K562 (cell line): ENCODE measurements at regions not wholly inside any gene's neighbourhood (a gene's known extent, or its start where the extent isn't known, plus 50 kb on each side); places are given as distances from the start of the nearest gene placed in this dataset.

ENCODE experiments used
- KDM2B ChIP-seq: fragments of 250-450 bp; sonication (Bioruptor Pico); IDR thresholded peaks from 2 replicates; pipeline ENCODE4 v1.8.0; 2021; ENCODE audit warnings: mild to moderate bottlenecking, moderate library complexity
- NCOA2 ChIP-seq, 2 experiments: fragments of 450-650 bp; IDR thresholded peaks; 2 replicates each; pipeline ENCODE4 v1.6.1; 2018; ENCODE audit warnings: mild to moderate bottlenecking in 2 of 2, moderate library complexity in 1 of 2; ENCODE audit not compliant: partially characterized antibody in 2 of 2
- TAF7 ChIP-seq: fragments of 450-650 bp; IDR thresholded peaks from 2 replicates; pipeline ENCODE4 v1.6.1; 2016; ENCODE audit warnings: missing genetic modification characterization, missing compliant biosample characterization
- TARDBP ChIP-seq: fragments of 450-650 bp; IDR thresholded peaks from 2 replicates; pipeline ENCODE4 v1.6.1; 2016
- ZNF444 ChIP-seq: fragments of 250-450 bp; sonication (Bioruptor Pico); IDR thresholded peaks from 2 replicates; pipeline ENCODE4 v1.4.0; 2020; ENCODE audit warnings: mild to moderate bottlenecking, moderate library complexity
- ZNF699 ChIP-seq: fragments of 250-450 bp; sonication (Bioruptor Pico); IDR thresholded peaks from 2 replicates; pipeline ENCODE4 v1.8.0; 2021; ENCODE audit warnings: mild to moderate bottlenecking, moderate library complexity; ENCODE audit not compliant: insufficient replicate concordance
- TF ChIP-seq, protein P1 (sequence below): fragments of 450-650 bp; IDR thresholded peaks from 2 replicates; pipeline ENCODE4 v1.6.1; 2017; ENCODE audit warnings: antibody characterized with exemption, mild to moderate bottlenecking
- TF ChIP-seq, protein P2 (sequence below): IDR thresholded peaks from 2 replicates; pipeline ENCODE4 v1.6.1; 2016; ENCODE audit warnings: missing genetic modification characterization, missing compliant biosample characterization

- TF ChIP-seq, protein P1, sequence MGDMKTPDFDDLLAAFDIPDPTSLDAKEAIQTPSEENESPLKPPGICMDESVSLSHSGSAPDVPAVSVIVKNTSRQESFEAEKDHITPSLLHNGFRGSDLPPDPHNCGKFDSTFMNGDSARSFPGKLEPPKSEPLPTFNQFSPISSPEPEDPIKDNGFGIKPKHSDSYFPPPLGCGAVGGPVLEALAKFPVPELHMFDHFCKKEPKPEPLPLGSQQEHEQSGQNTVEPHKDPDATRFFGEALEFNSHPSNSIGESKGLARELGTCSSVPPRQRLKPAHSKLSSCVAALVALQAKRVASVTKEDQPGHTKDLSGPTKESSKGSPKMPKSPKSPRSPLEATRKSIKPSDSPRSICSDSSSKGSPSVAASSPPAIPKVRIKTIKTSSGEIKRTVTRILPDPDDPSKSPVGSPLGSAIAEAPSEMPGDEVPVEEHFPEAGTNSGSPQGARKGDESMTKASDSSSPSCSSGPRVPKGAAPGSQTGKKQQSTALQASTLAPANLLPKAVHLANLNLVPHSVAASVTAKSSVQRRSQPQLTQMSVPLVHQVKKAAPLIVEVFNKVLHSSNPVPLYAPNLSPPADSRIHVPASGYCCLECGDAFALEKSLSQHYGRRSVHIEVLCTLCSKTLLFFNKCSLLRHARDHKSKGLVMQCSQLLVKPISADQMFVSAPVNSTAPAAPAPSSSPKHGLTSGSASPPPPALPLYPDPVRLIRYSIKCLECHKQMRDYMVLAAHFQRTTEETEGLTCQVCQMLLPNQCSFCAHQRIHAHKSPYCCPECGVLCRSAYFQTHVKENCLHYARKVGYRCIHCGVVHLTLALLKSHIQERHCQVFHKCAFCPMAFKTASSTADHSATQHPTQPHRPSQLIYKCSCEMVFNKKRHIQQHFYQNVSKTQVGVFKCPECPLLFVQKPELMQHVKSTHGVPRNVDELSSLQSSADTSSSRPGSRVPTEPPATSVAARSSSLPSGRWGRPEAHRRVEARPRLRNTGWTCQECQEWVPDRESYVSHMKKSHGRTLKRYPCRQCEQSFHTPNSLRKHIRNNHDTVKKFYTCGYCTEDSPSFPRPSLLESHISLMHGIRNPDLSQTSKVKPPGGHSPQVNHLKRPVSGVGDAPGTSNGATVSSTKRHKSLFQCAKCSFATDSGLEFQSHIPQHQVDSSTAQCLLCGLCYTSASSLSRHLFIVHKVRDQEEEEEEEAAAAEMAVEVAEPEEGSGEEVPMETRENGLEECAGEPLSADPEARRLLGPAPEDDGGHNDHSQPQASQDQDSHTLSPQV = no peak
- TF ChIP-seq TARDBP (no peak), NCOA2 (IDR thresholded peaks at IDR 0.05; ENCODE audit: partially characterized antibody in 2 of 2) (no peak), ZNF699 (CRISPR knock-in tag) (no peak), ZNF444 (CRISPR knock-in tag) (no peak), KDM2B (no peak), TAF7 (tag) (no peak)
- TF ChIP-seq, protein P2, sequence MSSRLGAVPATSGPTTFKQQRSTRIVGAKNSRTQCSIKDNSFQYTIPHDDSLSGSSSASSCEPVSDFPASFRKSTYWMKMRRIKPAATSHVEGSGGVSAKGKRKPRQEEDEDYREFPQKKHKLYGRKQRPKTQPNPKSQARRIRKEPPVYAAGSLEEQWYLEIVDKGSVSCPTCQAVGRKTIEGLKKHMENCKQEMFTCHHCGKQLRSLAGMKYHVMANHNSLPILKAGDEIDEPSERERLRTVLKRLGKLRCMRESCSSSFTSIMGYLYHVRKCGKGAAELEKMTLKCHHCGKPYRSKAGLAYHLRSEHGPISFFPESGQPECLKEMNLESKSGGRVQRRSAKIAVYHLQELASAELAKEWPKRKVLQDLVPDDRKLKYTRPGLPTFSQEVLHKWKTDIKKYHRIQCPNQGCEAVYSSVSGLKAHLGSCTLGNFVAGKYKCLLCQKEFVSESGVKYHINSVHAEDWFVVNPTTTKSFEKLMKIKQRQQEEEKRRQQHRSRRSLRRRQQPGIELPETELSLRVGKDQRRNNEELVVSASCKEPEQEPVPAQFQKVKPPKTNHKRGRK = no peak
These were observed 1471.6 kb upstream of the ADGRL3 start (continued) for GRCh38 chr4:59728496-59728895.
